Stimulated activated naive CD8-positive, alpha-beta T cell treated with anti-CD3 and anti-CD28 coated beads, Interleukin-15, amount 100 ng/mL, for 72 hours (primary cell): ENCODE measurements at regions not wholly inside any gene's neighbourhood (a gene's known extent, or its start where the extent isn't known, plus 50 kb on each side); places are given as distances from the start of the nearest gene placed in this dataset.

Experiments
- ATAC-seq: fragments of 150-1000 bp; cut with Tn5 transposase; 2 replicates; pipeline ENCODE4 v1.10.0; 2021; ENCODE audit warnings: mild to moderate bottlenecking, moderate library complexity
- DNase-seq, 2 donors: peaks; one replicate each; pipeline ENCODE4 v3.0.0; 2021 to 2022
- H3K27ac Mint-ChIP-seq, 2 donors: one replicate each; pipeline ENCODE4 v1.8.0; 2022; ENCODE audit warnings: mild to moderate bottlenecking in 2 of 2, mixed read lengths in 2 of 2, moderate library complexity in 2 of 2
- H3K27me3 Mint-ChIP-seq: one replicate; pipeline ENCODE4 v1.8.0; 2022; ENCODE audit warnings: mixed read lengths
- H3K4me1 Mint-ChIP-seq: one replicate; pipeline ENCODE4 v1.8.0; 2022; ENCODE audit warnings: mild to moderate bottlenecking, mixed read lengths
- H3K4me3 Mint-ChIP-seq, 2 donors: one replicate each; pipeline ENCODE4 v1.8.0; 2022; ENCODE audit warnings: mild to moderate bottlenecking in 2 of 2, mixed read lengths in 2 of 2, moderate library complexity in 1 of 2
- H3K9me3 Mint-ChIP-seq, 2 donors: one replicate each; pipeline ENCODE4 v1.8.0; 2022; ENCODE audit warnings: mixed read lengths in 2 of 2

- Mint-ChIP-seq H3K27me3 (no peaks in the 10 kb centered on the region), H3K9me3 (no peaks in the 10 kb centered on the region), H3K4me1 (no peaks in the 10 kb centered on the region), H3K27ac (no peak overlapping the region), H3K4me3 (no peak overlapping the region)
- DNase-seq (no peak), ATAC-seq (no peak)
Measured at GRCh38 chr5:57407391-57407790, 75.2 kb downstream of the ACTBL2 start.

DNA sequence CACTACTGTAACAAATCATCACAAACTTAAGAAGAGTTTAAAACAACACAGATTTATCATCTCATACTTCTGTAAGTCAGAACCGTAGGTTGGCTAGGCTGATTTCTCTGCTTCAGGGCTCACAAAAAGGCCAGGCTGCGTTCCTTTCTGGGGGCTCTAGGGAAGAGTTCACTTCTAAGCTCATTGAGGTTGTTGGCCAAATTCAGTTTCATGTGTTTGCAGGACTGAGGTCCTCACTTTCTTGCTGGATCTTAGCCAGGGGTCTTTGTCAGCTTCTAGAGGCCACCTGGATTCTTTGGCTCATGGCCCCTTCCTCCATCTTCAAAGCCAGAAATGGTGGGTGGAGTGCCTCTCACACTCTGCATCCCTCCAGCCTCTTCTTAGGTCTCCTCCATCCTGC, 76.0 kb downstream of the ACTBL2 start:
- H3K9me3 Mint-ChIP-seq: no peaks in the 10 kb centered on the region
- DNase-seq (no peak), ATAC-seq (no peak)
- no peaks in the 10 kb centered on the region for H3K27me3 Mint-ChIP-seq
- H3K4me3 Mint-ChIP-seq: no peak overlapping the region
- H3K4me1 Mint-ChIP-seq: no peaks in the 10 kb centered on the region
- H3K27ac Mint-ChIP-seq: no peak overlapping the region

DNA sequence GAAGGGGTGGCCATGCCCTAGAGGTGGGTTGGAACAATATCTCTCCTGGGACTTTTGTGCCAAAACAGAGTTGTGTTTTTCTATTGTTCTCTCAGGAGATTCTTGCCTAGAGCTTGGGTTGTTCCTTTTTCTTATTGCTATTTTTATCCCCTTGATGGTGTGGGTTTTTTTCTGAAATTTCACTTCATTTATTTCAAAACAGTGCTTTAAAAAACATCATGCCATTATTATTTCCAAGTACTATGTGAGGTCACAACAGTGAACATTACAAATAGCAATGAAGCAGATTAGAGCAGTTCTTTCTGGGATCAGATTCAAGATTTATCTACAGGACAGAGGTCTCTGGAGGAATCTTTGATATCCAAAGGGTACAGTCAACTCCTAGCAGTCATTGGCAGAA, 76.6 kb downstream of the ACTBL2 start:
- Mint-ChIP-seq H3K27me3 (no peaks in the 10 kb centered on the region), H3K27ac (no peak overlapping the region), H3K4me1 (no peaks in the 10 kb centered on the region), H3K9me3 (no peaks in the 10 kb centered on the region), H3K4me3 (no peak overlapping the region)
- ATAC-seq: no peak
- no peak for DNase-seq

- H3K4me3 Mint-ChIP-seq: no peak overlapping the region
Measured at GRCh38 chr5:57402761-57403160, 79.8 kb downstream of the ACTBL2 start.

DNA sequence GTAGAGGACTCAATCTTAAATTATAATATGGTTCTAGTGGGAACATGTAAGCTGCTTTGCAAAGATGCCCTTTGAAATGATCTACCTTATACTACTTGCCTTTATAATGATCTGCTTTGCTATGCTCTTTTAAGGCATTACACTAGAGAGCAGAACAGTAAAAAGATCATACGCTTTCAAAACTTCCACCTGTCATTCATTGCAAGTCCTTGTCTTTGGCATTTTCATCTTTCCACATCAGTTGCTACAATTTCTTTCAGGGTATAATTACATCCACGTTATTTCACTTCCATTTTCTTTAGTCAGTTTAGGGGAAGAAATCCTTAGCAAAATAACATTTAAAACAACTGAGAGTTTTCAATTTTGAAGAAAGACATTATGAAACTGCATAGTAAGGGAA, 80.3 kb downstream of the ACTBL2 start:
- Mint-ChIP-seq H3K27me3 (no peaks in the 10 kb centered on the region), H3K4me1 (no peaks in the 10 kb centered on the region), H3K4me3 (no peak overlapping the region), H3K27ac (no peak overlapping the region), H3K9me3 (no peaks in the 10 kb centered on the region)
- ATAC-seq: no peak
- DNase-seq: no peak

More at GRCh38 chr5:57402761-57403160, 79.8 kb downstream of the ACTBL2 start:
- no peak overlapping the region for H3K27ac Mint-ChIP-seq
- ATAC-seq (no peak), DNase-seq (no peak)
- no peaks in the 10 kb centered on the region for H3K9me3 Mint-ChIP-seq
- H3K27me3 Mint-ChIP-seq: no peaks in the 10 kb centered on the region
- no peaks in the 10 kb centered on the region for H3K4me1 Mint-ChIP-seq

DNA sequence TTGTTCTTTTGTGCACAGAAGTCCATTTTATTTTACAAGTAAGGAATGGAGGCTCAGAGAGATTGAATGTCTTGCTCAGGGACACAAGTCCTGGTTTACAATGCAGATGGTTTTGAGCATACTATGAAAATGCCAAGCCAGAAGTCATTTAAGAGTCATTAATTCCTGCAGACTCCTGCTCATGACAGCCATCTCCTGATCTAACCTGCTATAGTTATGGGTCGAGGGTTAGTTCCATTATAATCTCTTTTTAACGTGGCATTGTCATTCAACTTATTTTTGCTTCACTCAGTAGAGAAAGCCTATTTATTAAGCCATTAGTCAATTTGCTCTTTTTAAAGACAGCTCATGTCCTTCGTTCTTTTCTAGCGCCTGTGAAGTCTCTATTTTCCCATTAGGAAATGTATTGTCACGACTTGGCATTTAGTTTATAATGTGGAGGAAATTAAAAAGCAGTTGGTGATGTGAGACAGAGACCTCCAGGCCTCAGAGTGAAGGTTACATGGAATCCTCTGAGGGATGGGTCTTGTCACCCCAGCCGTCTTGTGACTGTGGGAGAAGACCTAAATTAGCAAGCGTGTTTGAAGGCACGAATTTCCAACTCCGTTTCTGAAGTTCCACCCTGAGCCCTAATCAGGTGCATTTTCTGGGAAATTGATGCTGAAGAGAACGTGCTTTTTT, 84.1 kb downstream of the ACTBL2 start:
- Mint-ChIP-seq H3K9me3 (peaks cover 0 to 2% of the 10 kb centered on the region in 2 donors), H3K4me3 (no peak overlapping the region), H3K4me1 (no peaks in the 10 kb centered on the region), H3K27me3 (no peaks in the 10 kb centered on the region), H3K27ac (no peak overlapping the region)
- DNase-seq (no peak), ATAC-seq (no peak)

DNA sequence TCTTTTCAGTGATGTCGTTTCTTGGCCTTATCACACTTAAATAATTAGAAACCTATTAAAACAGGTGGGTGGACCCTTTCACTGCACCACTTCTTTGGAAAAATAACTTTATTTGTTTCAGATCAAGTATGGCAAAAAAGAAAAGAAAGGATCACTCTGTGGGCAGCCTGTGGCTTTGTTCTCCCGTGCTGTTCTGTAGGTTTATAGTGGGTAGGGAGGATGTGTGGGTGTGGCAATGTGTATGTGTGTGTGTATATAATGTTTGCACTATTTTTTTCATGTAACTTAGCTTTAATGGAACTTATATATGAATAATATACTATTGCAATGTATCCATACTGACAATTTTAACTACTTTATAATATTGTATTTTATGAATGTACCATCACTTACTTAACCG, 85.9 kb downstream of the ACTBL2 start:
- H3K4me3 Mint-ChIP-seq: no peak overlapping the region
- ATAC-seq (no peak), DNase-seq (no peak)
- no peaks in the 10 kb centered on the region for H3K4me1 Mint-ChIP-seq
- H3K9me3 Mint-ChIP-seq: peaks cover 3 to 7% of the 10 kb centered on the region in 2 donors
- H3K27ac Mint-ChIP-seq: no peak overlapping the region
- H3K27me3 Mint-ChIP-seq: no peaks in the 10 kb centered on the region

DNA sequence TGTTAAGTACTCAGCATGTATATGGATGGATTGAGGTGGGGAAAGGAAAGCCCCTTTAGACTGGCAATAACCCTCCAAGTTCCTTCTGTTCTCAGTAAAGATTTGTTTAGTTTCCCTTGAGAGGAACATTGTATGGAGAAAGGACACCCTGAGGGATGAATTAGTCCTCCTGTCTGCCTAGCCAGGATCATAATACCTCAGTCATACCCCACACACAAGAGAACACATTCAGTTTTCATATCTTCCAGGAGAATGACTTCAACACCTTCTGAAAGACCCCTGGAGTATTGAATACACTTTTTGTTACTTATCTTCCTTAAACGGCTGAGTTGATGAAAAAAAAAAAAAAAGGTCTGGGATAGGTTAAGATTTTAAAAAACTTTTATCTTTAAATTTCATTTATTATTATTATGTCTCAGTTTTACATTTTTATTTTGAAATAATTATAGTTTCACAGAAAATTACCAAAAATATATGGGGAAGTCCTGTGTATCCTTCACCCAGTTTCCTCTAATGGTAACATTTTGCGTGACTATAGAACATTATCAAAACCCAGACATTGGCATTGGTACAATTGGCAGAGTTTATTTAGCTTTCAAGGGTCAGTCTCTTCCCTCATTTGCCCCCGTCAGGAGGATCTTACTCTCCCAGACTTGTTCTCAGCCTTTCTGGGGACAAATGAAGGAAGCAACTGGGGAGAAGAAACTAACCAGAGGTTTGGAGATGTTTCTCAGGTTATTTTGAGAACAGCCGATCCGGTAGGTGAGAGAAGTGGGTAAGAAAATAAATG, 88.0 kb downstream of the ACTBL2 start:
- H3K27me3 Mint-ChIP-seq: no peaks in the 10 kb centered on the region
- ATAC-seq: no peak

GRCh38 chr5:57386958-57387357, 95.7 kb downstream of the ACTBL2 start:
- Mint-ChIP-seq H3K27ac (no peak overlapping the region), H3K27me3 (no peaks in the 10 kb centered on the region), H3K4me3 (no peak overlapping the region), H3K4me1 (peaks cover 7% of the 10 kb centered on the region), H3K9me3 (peaks cover 0 to under 1% of the 10 kb centered on the region in 2 donors)
- no peak for ATAC-seq
- no peak for DNase-seq

More for the DNA sequence above, 88.0 kb downstream of the ACTBL2 start:
- DNase-seq: no peak
- Mint-ChIP-seq H3K4me3 (no peak overlapping the region), H3K27ac (no peak overlapping the region), H3K4me1 (no peaks in the 10 kb centered on the region), H3K9me3 (peaks cover 3 to 7% of the 10 kb centered on the region in 2 donors)

DNA sequence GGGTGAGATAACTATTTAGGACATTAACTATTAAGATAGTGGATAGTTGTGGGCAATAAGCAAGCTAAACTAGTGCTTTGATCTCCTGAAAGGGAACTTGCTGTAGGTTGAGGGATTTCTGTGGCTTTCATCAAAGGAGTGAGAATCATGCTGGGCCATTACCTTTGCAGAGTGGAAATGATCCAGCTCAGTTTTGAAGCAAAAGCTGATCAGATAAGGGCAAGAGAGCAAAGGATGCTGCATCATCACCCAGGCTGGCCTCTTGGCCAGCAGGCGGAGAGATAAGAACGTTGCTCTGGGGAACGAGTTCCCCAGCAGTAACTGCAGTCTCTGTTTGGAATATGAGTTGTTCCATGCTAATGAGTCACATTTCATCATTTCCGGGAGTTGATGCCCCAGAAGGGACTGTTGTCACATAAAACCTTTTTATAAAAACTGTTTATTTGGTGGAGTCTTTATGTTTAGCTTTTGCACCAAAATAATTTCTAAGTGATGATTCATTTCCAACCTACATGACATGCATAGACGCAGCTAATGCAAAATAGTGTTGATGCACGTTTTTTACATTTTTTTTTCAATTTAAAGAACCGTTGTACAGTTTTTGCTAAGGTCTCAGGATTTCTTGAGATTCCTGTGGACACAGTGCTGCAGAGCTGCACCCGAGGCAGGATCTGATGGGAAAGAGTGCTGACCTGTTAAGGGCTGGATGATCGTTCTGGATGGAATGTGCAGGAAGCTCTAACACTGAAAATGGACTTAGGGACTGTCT, 99.3 kb downstream of the ACTBL2 start:
- ATAC-seq (peak; percentile 83), DNase-seq (peak; percentile 3 to 26)
- Mint-ChIP-seq H3K9me3 (no peaks in the 10 kb centered on the region), H3K27ac (no peak overlapping the region), H3K4me3 (no peak overlapping the region), H3K4me1 (peaks cover 7% of the 10 kb centered on the region), H3K27me3 (no peaks in the 10 kb centered on the region)

GRCh38 chr5:57382655-57383054, 100.0 kb downstream of the ACTBL2 start:
- no peak for ATAC-seq
- no peak overlapping the region for H3K4me3 Mint-ChIP-seq
- no peak for DNase-seq
- H3K9me3 Mint-ChIP-seq: no peaks in the 10 kb centered on the region
- no peaks in the 10 kb centered on the region for H3K27me3 Mint-ChIP-seq
- H3K4me1 Mint-ChIP-seq: peaks cover 7% of the 10 kb centered on the region
- no peak overlapping the region for H3K27ac Mint-ChIP-seq

GRCh38 chr5:57370376-57370775, 112.2 kb downstream of the ACTBL2 start:
- peaks cover 24% of the 10 kb centered on the region for H3K27me3 Mint-ChIP-seq
- H3K4me1 Mint-ChIP-seq: no peaks in the 10 kb centered on the region
- H3K27ac Mint-ChIP-seq: no peak overlapping the region
- no peak for ATAC-seq
- no peak overlapping the region for H3K4me3 Mint-ChIP-seq
- H3K9me3 Mint-ChIP-seq: no peaks in the 10 kb centered on the region
- DNase-seq: no peak

GRCh38 chr5:57368010-57368409, 114.6 kb downstream of the ACTBL2 start:
- no peak for ATAC-seq
- no peak for DNase-seq
- H3K27ac Mint-ChIP-seq: no peak overlapping the region

GRCh38 chr5:57366744-57367143, 115.9 kb downstream of the ACTBL2 start:
- peaks cover 5% of the 10 kb centered on the region for H3K27me3 Mint-ChIP-seq
- no peak overlapping the region for H3K4me3 Mint-ChIP-seq
- no peaks in the 10 kb centered on the region for H3K4me1 Mint-ChIP-seq
- DNase-seq (no peak), ATAC-seq (no peak)
- H3K27ac Mint-ChIP-seq: no peak overlapping the region
- H3K9me3 Mint-ChIP-seq: no peaks in the 10 kb centered on the region

More at GRCh38 chr5:57368010-57368409, 114.6 kb downstream of the ACTBL2 start:
- Mint-ChIP-seq H3K4me3 (no peak overlapping the region), H3K27me3 (peaks cover 17% of the 10 kb centered on the region), H3K4me1 (no peaks in the 10 kb centered on the region), H3K9me3 (no peaks in the 10 kb centered on the region)

- H3K4me3 Mint-ChIP-seq: no peak overlapping the region
Measured at GRCh38 chr5:57362951-57363350, 119.7 kb downstream of the ACTBL2 start.

DNA sequence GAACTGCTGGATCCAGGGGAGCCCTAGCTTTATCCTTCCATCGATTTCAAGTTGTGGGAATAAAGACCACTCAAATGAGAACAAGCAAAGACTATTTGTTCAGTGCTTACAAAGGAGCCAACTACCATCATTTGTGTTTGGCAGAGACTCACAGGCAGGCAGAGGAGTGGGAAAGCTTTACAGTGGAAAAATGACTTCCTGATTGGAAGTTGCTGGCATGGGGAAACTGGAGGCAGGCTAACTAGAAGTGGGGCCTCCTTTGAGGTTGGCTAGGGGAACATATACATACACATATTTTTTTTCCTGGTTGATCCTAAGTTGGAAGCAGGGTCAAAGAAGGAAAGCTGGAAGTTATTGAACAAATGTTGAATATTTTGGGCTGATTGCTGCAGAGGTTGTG, 121.7 kb downstream of the ACTBL2 start:
- Mint-ChIP-seq H3K4me3 (no peak overlapping the region), H3K9me3 (no peaks in the 10 kb centered on the region), H3K4me1 (no peaks in the 10 kb centered on the region), H3K27ac (no peak overlapping the region), H3K27me3 (no peaks in the 10 kb centered on the region)
- DNase-seq (no peak), ATAC-seq (no peak)

More at GRCh38 chr5:57362951-57363350, 119.7 kb downstream of the ACTBL2 start:
- no peaks in the 10 kb centered on the region for H3K9me3 Mint-ChIP-seq
- no peaks in the 10 kb centered on the region for H3K27me3 Mint-ChIP-seq
- ATAC-seq (no peak), DNase-seq (no peak)
- no peaks in the 10 kb centered on the region for H3K4me1 Mint-ChIP-seq
- no peak overlapping the region for H3K27ac Mint-ChIP-seq
